ENCODE measurements at regions not wholly inside any gene's neighbourhood (a gene's known extent, or its start where the extent isn't known, plus 50 kb on each side); places are given as distances from the start of the nearest gene placed in this dataset.

DNA sequence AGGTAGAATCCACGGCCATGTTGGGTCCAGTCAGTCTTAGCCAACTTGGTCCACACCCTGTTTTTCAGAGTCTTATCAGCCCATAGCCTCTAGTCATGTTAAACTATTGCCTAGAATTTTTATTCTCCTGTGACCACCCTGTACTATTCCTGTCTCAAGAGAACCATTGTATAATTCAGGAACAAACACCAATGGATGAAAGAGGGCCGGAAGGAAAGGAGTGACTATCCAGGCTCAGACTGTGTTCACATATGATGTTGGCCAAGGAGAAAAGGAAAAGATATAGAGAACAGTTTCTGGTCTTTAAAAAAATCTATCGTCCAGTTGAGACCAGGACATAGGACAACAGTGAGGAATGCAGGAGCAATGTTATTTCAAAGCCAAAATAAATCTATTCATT is 82.9 kb upstream of the SETBP1 start:
- no peak for DNase-seq (ENCODE audit: low read depth)
- H3K4me3 ChIP-seq (ENCODE audit: low read depth, low read length) = no peak overlapping the region

DNA sequence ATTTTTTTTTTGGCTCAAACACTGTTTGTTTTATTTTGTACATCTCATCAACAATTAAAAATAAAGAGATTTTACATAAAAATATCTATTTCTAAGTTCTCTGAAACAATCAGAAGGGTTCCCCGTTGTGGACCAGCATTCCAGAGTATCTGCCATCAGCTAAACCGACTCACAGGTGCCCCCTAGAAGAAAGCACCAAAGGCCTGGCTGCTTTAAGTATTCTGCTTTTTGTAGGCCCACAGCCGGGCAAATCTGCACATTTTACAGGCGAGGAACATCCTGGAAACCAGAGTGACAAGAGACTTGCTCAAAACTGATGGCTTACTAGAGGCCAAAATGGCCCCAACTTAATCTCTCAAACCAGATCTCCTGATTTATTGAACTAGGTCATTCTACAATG is 82.2 kb upstream of the SETBP1 start:
- no peak for DNase-seq (ENCODE audit: low read depth)
- H3K4me3 ChIP-seq (ENCODE audit: low read depth, low read length) = no peak overlapping the region

DNA sequence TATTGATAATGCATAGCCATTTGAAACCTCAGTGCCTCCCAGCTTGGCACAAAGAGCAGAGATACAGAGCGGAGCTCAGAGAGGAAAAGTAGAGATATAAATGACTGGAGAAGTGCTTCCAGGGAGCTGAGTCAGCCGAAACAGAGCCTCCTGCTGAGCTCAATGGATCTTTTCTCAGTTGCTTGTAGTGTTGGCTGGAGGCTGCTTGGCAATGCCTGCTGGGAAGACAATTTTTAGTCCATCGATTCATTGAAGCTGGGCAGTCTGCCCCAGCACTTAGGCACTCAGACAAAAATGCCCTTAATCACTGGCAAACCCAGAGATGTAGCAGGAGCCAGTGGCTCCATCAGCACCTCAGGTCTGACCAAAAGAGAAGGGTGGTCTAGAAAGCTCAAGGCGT is 81.3 kb upstream of the SETBP1 start:
- H3K4me3 ChIP-seq (ENCODE audit: low read depth, low read length) = no peak overlapping the region
- DNase-seq (ENCODE audit: low read depth) = no peak

DNA sequence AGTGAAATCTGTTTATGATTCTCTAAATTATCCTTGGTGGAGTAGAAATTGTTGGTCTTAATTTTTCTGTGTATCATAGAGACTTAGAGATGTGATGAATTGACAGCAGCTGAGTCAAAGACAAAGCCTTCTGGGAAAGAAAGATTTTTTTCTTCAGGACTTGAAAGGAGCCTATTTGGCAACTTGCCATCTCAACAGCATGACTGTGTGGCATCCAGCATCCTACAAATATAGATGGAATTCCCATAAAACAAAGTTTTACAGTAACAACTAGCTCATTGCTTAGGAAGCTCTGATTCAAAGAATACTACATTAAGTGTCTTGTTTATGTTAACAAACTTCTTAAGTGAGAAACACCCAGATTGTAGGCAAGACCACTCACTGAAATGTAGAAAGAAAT is 79.2 kb upstream of the SETBP1 start:
- no peak overlapping the region for H3K4me3 ChIP-seq (ENCODE audit: low read depth, low read length)
- peak; percentile 86 for DNase-seq (ENCODE audit: low read depth)

DNA sequence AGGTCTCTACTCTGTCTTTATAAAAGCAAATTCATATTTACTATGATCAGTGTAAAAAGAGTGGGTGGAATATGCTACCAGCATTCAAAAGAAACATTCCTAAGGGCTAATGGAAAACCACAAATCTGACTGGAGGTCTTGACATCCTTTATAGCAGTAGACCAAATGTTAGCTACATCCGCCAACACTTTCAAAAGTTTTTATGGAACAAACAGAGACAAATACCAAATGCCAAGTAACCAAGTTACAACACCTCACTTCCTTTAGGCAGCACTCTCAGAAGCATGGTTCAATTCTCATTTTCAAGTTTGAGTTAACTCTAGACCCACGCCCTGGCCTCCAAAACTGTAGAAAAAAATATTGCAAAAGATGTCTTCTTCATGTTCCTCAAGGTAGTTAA is 78.3 kb upstream of the SETBP1 start:
- H3K4me3 ChIP-seq (ENCODE audit: low read depth, low read length) = no peak overlapping the region
- peak; percentile 74 for DNase-seq (ENCODE audit: low read depth)

DNA sequence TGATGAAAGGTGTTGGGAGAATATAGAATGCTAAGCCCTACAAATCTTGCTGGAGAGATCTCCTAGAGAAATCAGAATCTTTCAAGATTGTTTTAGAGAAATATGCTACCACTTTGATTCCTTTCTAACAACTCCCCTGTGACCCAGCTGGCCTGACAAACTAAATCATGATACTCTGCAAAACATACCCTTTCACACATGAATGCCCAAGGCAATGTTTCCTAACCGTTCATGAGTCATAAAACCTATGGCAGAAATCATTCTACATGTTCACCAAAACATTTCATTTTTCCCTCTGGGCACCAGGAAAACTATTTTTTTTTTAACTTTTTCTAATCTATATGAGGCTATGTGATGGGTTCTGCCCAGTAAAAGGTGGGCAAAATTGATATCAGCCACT is 77.8 kb upstream of the SETBP1 start:
- no peak for DNase-seq (ENCODE audit: low read depth)
- H3K4me3 ChIP-seq (ENCODE audit: low read depth, low read length) = no peak overlapping the region

DNA sequence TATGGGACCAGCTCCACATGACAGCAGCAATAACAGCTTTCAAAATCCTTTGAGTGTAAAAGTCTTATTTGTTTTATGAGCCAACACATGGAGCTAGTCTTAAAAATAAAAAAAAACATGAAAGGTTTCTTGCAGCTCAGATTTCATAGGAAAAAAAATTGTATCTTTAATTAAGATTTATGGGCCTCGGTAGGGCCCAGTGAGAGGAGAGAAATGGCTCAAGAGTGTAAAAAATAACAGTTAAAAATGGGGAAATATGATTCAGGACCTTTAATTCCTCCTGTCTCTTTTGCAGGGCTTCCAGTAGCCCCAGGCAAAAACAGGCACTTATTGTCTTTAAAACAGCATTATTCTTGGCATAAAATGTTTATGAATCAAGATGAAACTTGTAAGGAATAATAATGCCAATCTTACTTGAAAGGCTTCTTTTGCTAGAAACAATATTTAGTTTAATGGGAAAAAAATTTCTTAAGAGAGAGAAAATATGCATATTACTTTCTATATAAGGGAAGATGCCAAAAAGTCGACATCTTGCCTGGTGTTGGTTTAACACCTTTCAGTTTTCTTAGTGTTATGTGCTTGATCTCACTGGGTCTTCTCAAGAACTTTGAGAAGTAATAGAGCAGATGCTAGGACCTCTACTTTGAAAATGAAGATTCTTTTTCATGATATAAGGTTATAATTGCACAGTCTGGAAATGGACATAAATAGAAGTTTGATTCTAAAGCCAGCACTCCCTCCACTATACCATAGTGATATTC is 71.3 kb upstream of the SETBP1 start:
- DNase-seq (ENCODE audit: low read depth) = no peak
- no peak overlapping the region for H3K4me3 ChIP-seq (ENCODE audit: low read depth, low read length)

DNA sequence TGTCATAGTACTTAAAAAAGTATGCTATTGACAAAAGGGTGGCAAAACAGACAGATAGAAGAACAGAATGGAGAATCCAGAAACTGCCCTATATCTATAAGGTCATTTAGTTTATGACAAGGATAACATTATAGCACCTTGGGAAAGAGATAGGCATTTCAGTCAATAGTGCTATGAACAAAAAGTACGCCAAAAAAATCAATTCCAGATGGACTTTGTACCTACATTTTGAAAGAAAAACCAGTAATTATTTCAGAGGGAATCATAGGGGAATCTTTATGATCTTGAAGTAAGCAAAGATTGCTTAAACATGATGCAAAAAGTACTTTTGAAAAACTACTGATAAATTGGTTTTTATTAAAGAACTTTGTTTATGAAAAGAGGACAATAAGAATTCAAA is 59.9 kb upstream of the SETBP1 start:
- H3K4me3 ChIP-seq (ENCODE audit: low read depth, low read length) = no peak overlapping the region
- no peak for DNase-seq (ENCODE audit: low read depth)

DNA sequence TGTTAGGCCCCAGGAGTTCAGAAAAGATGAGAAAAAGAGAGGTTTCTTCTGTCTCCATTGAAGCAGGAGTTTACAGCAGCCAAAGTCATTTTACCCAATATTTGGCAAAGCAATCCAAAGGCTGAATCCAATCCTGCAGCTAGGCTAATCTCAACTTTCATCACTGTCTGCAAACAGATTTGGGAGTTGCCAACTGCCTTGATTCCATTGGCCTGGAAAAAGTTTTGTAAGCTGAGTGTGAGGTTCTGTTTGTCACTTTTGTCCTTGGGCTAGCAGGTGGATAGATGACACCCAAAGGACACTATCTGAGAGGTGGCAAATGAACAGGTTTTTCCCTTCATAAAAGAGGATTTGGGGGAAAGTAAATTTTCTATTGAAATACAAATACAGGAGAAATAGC is 56.6 kb upstream of the SETBP1 start:
- H3K4me3 ChIP-seq (ENCODE audit: low read depth, low read length) = no peak overlapping the region
- DNase-seq (ENCODE audit: low read depth) = no peak

DNA sequence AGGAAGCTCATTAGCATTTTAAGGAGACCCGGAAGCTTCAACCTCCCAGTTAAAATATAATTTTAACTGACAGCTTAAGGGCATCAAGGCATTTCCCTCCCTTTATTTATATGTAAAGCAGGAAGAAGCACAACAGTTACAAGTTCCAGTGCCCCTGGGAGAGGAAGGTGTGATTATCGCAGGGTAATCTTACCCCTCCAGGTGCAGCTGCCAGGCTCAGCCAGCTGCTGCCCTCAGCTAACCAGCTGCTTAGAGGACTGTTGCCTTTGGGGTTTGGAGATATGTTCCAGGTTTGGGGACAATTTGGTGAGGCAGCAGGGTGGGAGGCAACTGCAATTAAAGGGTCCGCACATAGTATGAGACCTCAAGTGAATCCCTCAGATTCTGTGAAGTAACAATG is 55.3 kb upstream of the SETBP1 start:
- DNase-seq (ENCODE audit: low read depth) = no peak
- H3K4me3 ChIP-seq (ENCODE audit: low read depth, low read length) = no peak overlapping the region

DNA sequence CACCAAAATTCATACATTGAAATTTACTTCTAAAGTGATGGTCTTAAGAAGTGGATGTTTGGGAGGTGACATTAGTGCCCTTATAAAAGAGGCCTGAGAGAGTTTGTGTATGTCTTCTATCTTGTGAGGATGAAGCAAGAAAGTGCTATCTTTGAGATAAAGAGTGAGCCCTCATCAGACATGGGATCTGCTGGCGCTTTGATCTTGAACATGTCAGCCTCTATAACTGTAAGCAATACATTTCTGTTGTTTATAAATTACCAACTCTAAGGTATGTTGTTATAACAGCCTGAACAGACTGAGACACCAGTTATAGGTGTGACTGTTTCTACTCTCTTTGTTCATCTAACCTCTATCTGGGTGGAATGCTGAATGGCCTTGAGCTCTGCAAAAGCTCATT is 54.5 kb upstream of the SETBP1 start:
- no peak for DNase-seq (ENCODE audit: low read depth)
- no peak overlapping the region for H3K4me3 ChIP-seq (ENCODE audit: low read depth, low read length)

DNA sequence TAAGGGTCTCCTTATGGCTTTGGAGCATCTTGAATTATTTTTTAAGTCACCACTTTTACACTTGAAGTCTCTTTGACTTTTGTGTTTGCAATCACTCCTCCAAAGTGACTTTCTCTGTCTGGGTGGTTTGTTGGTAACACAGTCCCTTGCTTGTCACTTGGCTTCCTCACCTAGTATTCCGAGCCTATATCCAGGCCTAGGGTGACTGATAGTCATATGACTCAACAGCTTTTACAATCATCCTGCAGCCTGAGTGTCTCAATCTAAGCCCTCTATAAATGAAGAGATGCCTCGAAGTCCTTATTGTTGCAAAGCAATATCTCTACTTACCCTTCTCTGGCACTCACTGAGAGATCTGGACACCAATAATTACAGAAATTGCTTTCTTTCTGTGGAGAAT is 53.9 kb upstream of the SETBP1 start:
- no peak overlapping the region for H3K4me3 ChIP-seq (ENCODE audit: low read depth, low read length)
- DNase-seq (ENCODE audit: low read depth) = no peak

DNA sequence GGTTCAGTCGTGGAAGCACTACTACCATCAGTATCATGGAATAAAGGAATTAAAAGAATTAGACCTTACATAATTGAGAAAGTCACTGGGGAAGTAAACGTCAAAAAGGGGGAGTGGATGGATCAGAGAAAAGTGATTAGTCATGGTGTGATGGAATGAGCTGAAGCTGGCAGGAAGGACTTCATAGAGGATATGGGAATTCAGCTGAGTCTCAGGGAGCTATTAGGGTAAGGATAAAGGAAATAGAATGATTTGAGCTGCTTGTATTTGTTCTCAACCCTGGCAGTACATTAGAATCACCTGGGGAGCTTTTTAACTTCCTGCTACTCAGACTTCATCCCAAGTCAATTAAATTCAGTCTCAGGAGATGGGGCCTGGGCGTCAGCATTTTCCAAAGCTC is 53.4 kb upstream of the SETBP1 start:
- H3K4me3 ChIP-seq (ENCODE audit: low read depth, low read length) = no peak overlapping the region
- peak; percentile 47 for DNase-seq (ENCODE audit: low read depth)

DNA sequence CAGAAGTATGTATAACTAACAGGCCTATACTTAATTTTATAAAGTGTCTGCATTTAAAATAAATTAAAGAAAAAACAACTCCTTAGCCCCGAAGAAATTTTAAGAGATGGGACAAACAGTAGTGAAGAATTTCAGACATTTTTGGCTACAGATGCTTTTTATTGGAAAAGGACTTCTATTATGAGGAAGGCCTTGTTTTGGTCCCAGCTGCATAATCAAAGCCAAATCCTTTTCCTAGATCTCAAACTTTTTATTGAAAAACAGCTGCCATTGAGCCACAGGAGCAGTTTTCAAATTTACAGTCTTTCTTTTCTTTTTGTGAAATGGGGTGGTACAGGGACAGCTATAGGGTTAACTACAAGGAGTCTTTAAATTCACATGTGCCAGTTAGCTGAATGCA is 51.3 kb upstream of the SETBP1 start:
- DNase-seq (ENCODE audit: low read depth) = no peak

DNA sequence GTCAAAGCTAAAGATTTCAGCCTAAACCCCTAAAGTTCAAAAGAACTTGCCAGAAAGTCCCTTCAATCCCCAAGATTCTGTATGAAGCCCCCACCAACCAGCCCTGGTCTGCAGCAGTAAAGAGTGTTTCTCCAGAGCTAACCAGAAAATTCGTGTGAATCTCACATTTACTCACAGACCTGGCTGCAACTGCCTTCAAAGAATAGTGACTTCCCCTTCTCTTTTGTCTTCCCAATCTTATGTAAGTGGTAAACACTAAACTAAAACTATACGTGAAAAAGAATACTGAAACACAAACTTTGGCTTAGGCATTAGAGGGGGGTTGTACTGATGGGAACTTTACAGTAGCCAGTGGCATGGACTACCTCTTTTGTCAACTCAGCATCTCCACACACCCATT is 50.6 kb upstream of the SETBP1 start:
- no peak overlapping the region for H3K4me3 ChIP-seq (ENCODE audit: low read depth, low read length)
- DNase-seq (ENCODE audit: low read depth) = no peak

More for the DNA sequence above, 51.3 kb upstream of the SETBP1 start:
- H3K4me3 ChIP-seq (ENCODE audit: low read depth, low read length) = no peak overlapping the region
